ENCODE measurements at regions not wholly inside any gene's neighbourhood (a gene's known extent, or its start where the extent isn't known, plus 50 kb on each side); places are given as distances from the start of the nearest gene placed in this dataset.

- H3K56ac ChIP-seq (ENCODE audit: extremely low read depth, insufficient read depth, low read length) = no peak overlapping the region
- H2BK5ac ChIP-seq (ENCODE audit: low read depth, low read length, poor library complexity, severe bottlenecking) = no peak overlapping the region
- no peak overlapping the region for H2AK9ac ChIP-seq (replicated peaks; ENCODE audit: low read depth, low read length, poor library complexity)
- no peak overlapping the region for H3K23ac ChIP-seq (ENCODE audit: low read depth, low read length)
- no peak overlapping the region for H2BK120ac ChIP-seq (ENCODE audit: low read depth, low read length)
- TF ChIP-seq CTCF (conservative IDR thresholded peaks at IDR 0.05; ENCODE audit: low read depth, low read length) = no peak
- TF ChIP-seq RAD21 (IDR thresholded peaks at IDR 0.05; ENCODE audit: low read length) = no peak
- no peak for TF ChIP-seq SMC3 (IDR thresholded peaks at IDR 0.05; ENCODE audit: low read depth, low read length)
- no peak overlapping the region for H3K9ac ChIP-seq (ENCODE audit: low read depth, low read length)
- dilution Hi-C loops (cut with HindIII; ENCODE audit: low sequenced_read_pairs, unreplicated experiment) = no loop called here
- POLR2A ChIA-PET (ENCODE audit: unreplicated experiment) = no interaction called here
- peaks cover 44% of the 10 kb centered on the region for H3K9me3 ChIP-seq (ENCODE audit: control insufficient read depth, insufficient read depth, low read length)
- H3K4ac ChIP-seq (ENCODE audit: low read depth, low read length) = no peak overlapping the region
- H4K20me1 ChIP-seq (ENCODE audit: insufficient read depth, low read length) = no peaks in the 10 kb centered on the region
- CTCF ChIA-PET = no interaction called here
- BruUV-seq (replicated peaks) = no TSS peak
- no peak overlapping the region for H2BK15ac ChIP-seq (ENCODE audit: low read depth, low read length)
- no peak overlapping the region for H3K27ac ChIP-seq (ENCODE audit: insufficient read depth, low read length)
- no peaks in the 10 kb centered on the region for H3K79me1 ChIP-seq (ENCODE audit: low read depth in 1 of 2, low read length in 2 of 2)
- H2BK20ac ChIP-seq (ENCODE audit: low read depth, low read length) = no peak overlapping the region
- DNase-seq (no peak), ATAC-seq (ENCODE audit: low read depth) (no peak)
- no peak overlapping the region for H3K14ac ChIP-seq (replicated peaks; ENCODE audit: low read depth, low read length)
- WGBS, 2 experiments (ENCODE audit: extremely low coverage in 2 of 2, insufficient read length in 1 of 2) = 60% methylated on average over 1 of the region's 9 CpGs; no CpG with 5 or more reads in 1 of the 2 experiments
- no peak overlapping the region for H4K8ac ChIP-seq (ENCODE audit: low read depth in 2 of 2, low read length in 2 of 2)
- no peak overlapping the region for H3K4me3 ChIP-seq (ENCODE audit: insufficient read depth, low read depth, low read length)
- no peaks in the 10 kb centered on the region for H3K27me3 ChIP-seq (ENCODE audit: control insufficient read depth, insufficient read depth, low read length)
- no peak overlapping the region for H2AFZ ChIP-seq (replicated peaks; ENCODE audit: low read length, poor library complexity)
- no peak overlapping the region for H2AK5ac ChIP-seq (ENCODE audit: low read depth, low read length)
- no peaks in the 10 kb centered on the region for H3K36me3 ChIP-seq (ENCODE audit: control insufficient read depth, insufficient read depth, low read length)
- intact Hi-C loops (cut with micrococcal nuclease) = no loop called here
- H4K5ac ChIP-seq (ENCODE audit: low read depth, low read length) = no peak overlapping the region
- no peak overlapping the region for H3K4me2 ChIP-seq (ENCODE audit: low read depth, low read length)
- no peaks in the 10 kb centered on the region for H3K4me1 ChIP-seq (ENCODE audit: control insufficient read depth, insufficient read depth, low read length)
- H4K91ac ChIP-seq (ENCODE audit: insufficient read depth, low read depth, low read length) = no peak overlapping the region
- in situ Hi-C loops (cut with MboI; ENCODE audit: low sequenced_read_pairs) = no loop called here
- no peak overlapping the region for H3K18ac ChIP-seq (ENCODE audit: low read depth, low read length)
- H3K9me1 ChIP-seq (ENCODE audit: insufficient read depth, low read length) = no peaks in the 10 kb centered on the region
Observed at GRCh38 chr22:49142891-49143290, 684.8 kb downstream of the BRD1 start.

Measured in IMR-90 (cell line).